ENCODE measurements at regions not wholly inside any gene's neighbourhood (a gene's known extent, or its start where the extent isn't known, plus 50 kb on each side); places are given as distances from the start of the nearest gene placed in this dataset.

- no peak for TF ChIP-seq PRDM10 (tag by site-specific recombination; IDR thresholded peaks at IDR 0.05)
- no peak for TF ChIP-seq REST (tag by site-specific recombination; IDR thresholded peaks at IDR 0.05)
Observed at GRCh38 chr13:89468081-89468480, 1796.9 kb downstream of the SLITRK5 start.

Measured in HEK293 (cell line).